Cardiac fibroblast (primary cell): ENCODE measurements at regions not wholly inside any gene's neighbourhood (a gene's known extent, or its start where the extent isn't known, plus 50 kb on each side); places are given as distances from the start of the nearest gene placed in this dataset.
"Not testable (repeated sequence)": the region's sequence is repeated elsewhere in the genome, so short reads cannot be mapped to it uniquely, and the experiment has no call there.

Experiments used
- DNase-seq, 2 donors: peaks; one replicate each; pipeline versions ENCODE4 v3.0.0 to v3.0.0-alpha.2; 2010; ENCODE audit warnings: low read depth in 2 of 2
- H3K4me3 ChIP-seq, 2 donors: replicated peaks in 1 of 2; 1 replicate in 1 of 2; 2 replicates in 1 of 2; pipeline ENCODE4 v1.5.1; 2011; ENCODE audit warnings: low read depth in 2 of 2, low read length in 2 of 2, mild to moderate bottlenecking in 2 of 2, moderate library complexity in 1 of 2
- CTCF ChIP-seq: IDR thresholded peaks from one replicate; pipeline ENCODE4 v1.5.1; 2011; ENCODE audit warnings: low read depth, mild to moderate bottlenecking, low read length, inconsistent platforms

DNA sequence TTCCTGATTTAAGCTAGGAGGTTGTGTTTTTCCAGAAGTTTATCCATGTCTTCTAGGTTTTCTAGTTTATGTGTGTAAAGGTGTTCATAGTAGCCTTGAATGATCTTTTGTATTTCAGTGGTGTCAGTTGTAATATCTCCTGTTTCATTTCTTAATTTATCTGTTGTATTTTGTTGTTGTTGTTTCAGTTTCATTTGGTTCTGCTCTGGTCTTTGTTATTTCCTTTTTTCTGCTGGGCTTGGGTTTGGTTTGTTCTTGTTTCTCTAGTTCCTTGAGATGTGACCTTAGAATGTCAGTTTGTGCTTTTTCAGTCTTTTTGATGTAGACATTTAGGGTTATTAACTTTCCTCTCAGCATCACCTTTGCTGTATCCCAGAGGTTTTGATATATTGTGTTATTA, 62.8 kb downstream of the SCP2D1 start:
- not testable (repeated sequence) for H3K4me3 ChIP-seq, DNase-seq

- H3K4me3 ChIP-seq = no peak overlapping the region
- DNase-seq = no peak
- TF ChIP-seq CTCF = no peak
These were observed 65.7 kb downstream of the SCP2D1 start for GRCh38 chr20:18879262-18879661.

- TF ChIP-seq CTCF = no peak
- H3K4me3 ChIP-seq = no peak overlapping the region
- DNase-seq = no peak
These were observed 73.2 kb downstream of the SCP2D1 start for GRCh38 chr20:18886756-18887155.

DNA sequence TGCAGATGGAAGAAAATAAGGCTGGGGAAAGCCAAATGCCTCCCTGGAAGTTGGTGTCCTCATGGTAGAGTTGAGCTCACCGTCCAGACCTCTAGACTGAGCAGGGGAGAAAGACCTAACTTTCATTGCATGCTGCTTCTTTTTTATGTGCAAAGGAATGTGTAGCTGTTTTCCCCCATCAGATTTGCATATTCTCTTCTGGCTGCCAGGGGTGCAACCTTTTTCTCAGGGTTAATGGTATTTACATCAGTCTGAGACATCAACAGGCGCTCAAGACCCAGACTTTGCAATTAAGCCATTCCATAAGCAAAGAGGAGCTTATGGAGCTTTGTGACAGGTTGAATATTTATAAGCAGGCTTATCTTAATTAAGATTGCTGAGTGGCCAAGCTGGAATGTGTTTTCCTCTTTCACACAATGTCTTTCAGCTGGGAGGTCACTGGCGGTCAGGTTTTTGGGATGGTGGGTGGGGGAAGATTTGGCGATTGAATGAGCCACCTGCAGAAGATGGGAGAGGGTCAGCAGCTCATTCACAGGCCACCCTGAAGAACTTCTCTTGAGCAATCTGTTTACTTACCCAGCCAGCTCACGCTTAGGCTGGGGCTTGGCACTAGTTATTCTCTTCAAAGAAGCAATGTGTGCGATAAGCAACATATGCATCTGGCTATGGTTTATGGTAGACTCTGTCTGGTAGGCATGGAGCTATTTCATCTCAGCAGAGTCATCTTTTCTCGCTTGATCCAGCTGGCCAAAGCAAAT, 88.6 kb downstream of the SCP2D1 start:
- no peak overlapping the region for H3K4me3 ChIP-seq
- no peak for DNase-seq
- no peak for TF ChIP-seq CTCF

- no peak for TF ChIP-seq CTCF
- H3K4me3 ChIP-seq = no peak overlapping the region
- DNase-seq = no peak
These were observed 90.6 kb downstream of the SCP2D1 start for GRCh38 chr20:18904192-18904591.

DNA sequence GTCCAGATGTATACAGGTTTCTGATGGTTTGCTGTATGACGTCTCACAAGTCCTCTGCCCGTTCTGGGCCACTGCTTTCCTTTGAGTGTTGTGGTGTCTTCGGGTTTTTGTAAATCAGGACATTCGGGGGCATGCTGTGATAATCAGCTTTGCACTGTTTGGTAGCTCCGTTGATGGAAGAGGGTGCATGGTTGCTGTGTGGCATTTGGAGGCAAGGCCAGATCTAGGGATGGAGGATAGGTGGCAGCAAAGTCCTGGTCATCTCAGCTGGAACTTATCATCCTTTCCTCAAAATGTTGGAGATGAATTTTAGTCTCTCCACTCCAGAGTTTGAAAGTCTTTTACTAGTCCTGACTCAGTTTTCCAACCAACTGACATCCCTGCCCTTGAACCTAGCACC, 91.0 kb downstream of the SCP2D1 start:
- DNase-seq = peak in 1 of 2 donors; percentile 5
- no peak for TF ChIP-seq CTCF
- H3K4me3 ChIP-seq = no peak overlapping the region

DNA sequence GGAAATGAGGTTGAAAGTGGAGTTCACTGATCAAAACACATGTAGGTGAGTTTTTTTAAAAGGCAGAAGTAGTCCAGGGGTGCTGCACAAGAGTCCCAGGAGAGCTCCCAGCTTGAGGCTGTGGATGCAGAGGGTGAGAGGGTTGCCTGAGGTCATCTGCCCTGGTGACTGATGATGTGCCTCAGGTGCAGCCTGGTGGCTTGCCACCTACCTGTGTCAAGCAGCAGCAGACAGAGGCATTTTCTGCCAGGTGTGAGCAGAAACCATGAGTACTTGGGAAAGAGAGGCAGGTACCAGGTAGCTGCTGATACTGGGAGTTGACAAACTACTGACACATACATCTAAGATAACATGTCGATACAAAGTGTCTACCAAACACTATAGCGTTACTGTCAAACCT, 92.5 kb downstream of the SCP2D1 start:
- H3K4me3 ChIP-seq = no peak overlapping the region
- TF ChIP-seq CTCF = no peak
- DNase-seq = no peak
